H9 (cell line): ENCODE measurements at regions not wholly inside any gene's neighbourhood (a gene's known extent, or its start where the extent isn't known, plus 50 kb on each side); places are given as distances from the start of the nearest gene placed in this dataset.

Experiments
- DNase-seq: peaks from one replicate; pipeline ENCODE4 v3.0.0-alpha.2; 2017
- H2AFZ ChIP-seq: one replicate; pipeline ENCODE4 v1.6.1; 2013; ENCODE audit warnings: mild to moderate bottlenecking, low read length, control low read depth, moderate library complexity
- H2AK5ac ChIP-seq: 2 replicates; pipeline ENCODE4 v1.6.1; 2013; ENCODE audit warnings: low read length, control low read depth, mixed read lengths; ENCODE audit not compliant: insufficient read length
- H2BK120ac ChIP-seq: one replicate; pipeline ENCODE4 v1.6.1; 2013; ENCODE audit warnings: low read depth, mild to moderate bottlenecking, low read length, control low read depth, inconsistent platforms; ENCODE audit not compliant: poor library complexity, severe bottlenecking
- H2BK12ac ChIP-seq: 2 replicates; pipeline ENCODE4 v1.6.1; 2013; ENCODE audit warnings: low read length, control low read depth, mixed read lengths, low read depth; ENCODE audit not compliant: insufficient read length
- H2BK15ac ChIP-seq: 2 replicates; pipeline ENCODE4 v1.6.1; 2013; ENCODE audit warnings: low read depth, low read length, control low read depth
- H2BK20ac ChIP-seq: one replicate; pipeline ENCODE4 v1.6.1; 2013; ENCODE audit warnings: low read depth, mild to moderate bottlenecking, low read length, control low read depth, inconsistent platforms; ENCODE audit not compliant: poor library complexity, severe bottlenecking
- H2BK5ac ChIP-seq: 2 replicates; pipeline ENCODE4 v1.6.1; 2013; ENCODE audit warnings: low read length, control low read depth, mixed read lengths; ENCODE audit not compliant: insufficient read length
- H3K14ac ChIP-seq: 2 replicates; pipeline ENCODE4 v1.6.1; 2013; ENCODE audit warnings: low read length, control low read depth; ENCODE audit not compliant: insufficient read depth
- H3K18ac ChIP-seq: 2 replicates; pipeline ENCODE4 v1.6.1; 2013; ENCODE audit warnings: low read depth, mild to moderate bottlenecking, mixed read lengths, low read length, control low read depth; ENCODE audit not compliant: insufficient read length
- H3K23ac ChIP-seq: 2 replicates; pipeline ENCODE4 v1.6.1; 2013; ENCODE audit warnings: low read length, control low read depth, mixed read lengths, low read depth; ENCODE audit not compliant: insufficient read length
- H3K23me2 ChIP-seq: 2 replicates; pipeline ENCODE4 v1.6.1; 2013; ENCODE audit warnings: low read depth, mild to moderate bottlenecking, mixed read lengths, low read length, control low read depth; ENCODE audit not compliant: insufficient read length, poor library complexity, severe bottlenecking
- H3K27ac ChIP-seq: 2 replicates; pipeline ENCODE4 v1.5.1; 2013; ENCODE audit warnings: low read length, control low read depth, mixed read lengths, low read depth; ENCODE audit not compliant: insufficient read length
- H3K27me3 ChIP-seq: 2 replicates; pipeline ENCODE4 v1.6.1; 2013; ENCODE audit warnings: low read length, control low read depth, inconsistent platforms; ENCODE audit not compliant: insufficient read depth
- H3K4ac ChIP-seq: 2 replicates; pipeline ENCODE4 v1.6.1; 2013; ENCODE audit warnings: low read depth, mild to moderate bottlenecking, control low read depth, inconsistent platforms, low read length, moderate library complexity
- H3K4me1 ChIP-seq: 2 replicates; pipeline ENCODE4 v1.6.1; 2013; ENCODE audit warnings: low read length, control low read depth, inconsistent platforms; ENCODE audit not compliant: insufficient read depth
- H3K4me2 ChIP-seq: 2 replicates; pipeline ENCODE4 v1.6.1; 2013; ENCODE audit warnings: low read length, control low read depth, mixed read lengths; ENCODE audit not compliant: insufficient read length, insufficient read depth
- H3K56ac ChIP-seq: 2 replicates; pipeline ENCODE4 v1.6.1; 2013; ENCODE audit warnings: low read depth, mild to moderate bottlenecking, mixed read lengths, low read length, control low read depth; ENCODE audit not compliant: insufficient read length
- H3K79me1 ChIP-seq: 2 replicates; pipeline ENCODE4 v1.6.1; 2013; ENCODE audit warnings: low read depth, mild to moderate bottlenecking, moderate library complexity, low read length, control low read depth, inconsistent platforms; ENCODE audit not compliant: insufficient read depth, poor library complexity, severe bottlenecking
- H3K79me2 ChIP-seq: 2 replicates; pipeline ENCODE4 v1.6.1; 2013; ENCODE audit warnings: low read length, control low read depth, inconsistent platforms; ENCODE audit not compliant: insufficient read depth
- H3K9ac ChIP-seq: 2 replicates; pipeline ENCODE4 v1.6.1; 2013; ENCODE audit warnings: low read length, control low read depth, mixed read lengths; ENCODE audit not compliant: insufficient read length; ENCODE audit errors: extremely low read depth
- H3K9me3 ChIP-seq: one replicate; pipeline ENCODE4 v1.6.1; 2013; ENCODE audit warnings: low read depth, low read length, inconsistent platforms; ENCODE audit not compliant: control insufficient read depth
- H3T11ph ChIP-seq: one replicate; pipeline ENCODE4 v1.6.1; 2013; ENCODE audit warnings: mild to moderate bottlenecking, low read length, control low read depth, inconsistent platforms
- H4K20me1 ChIP-seq: one replicate; pipeline ENCODE4 v1.6.1; 2013; ENCODE audit not compliant: control insufficient read depth, insufficient read length, insufficient read depth
- H4K5ac ChIP-seq: 2 replicates; pipeline ENCODE4 v1.6.1; 2013; ENCODE audit warnings: low read depth, mild to moderate bottlenecking, mixed read lengths, low read length, control low read depth; ENCODE audit not compliant: insufficient read length
- H4K8ac ChIP-seq: replicated peaks from 2 replicates; pipeline ENCODE4 v1.6.1; 2013; ENCODE audit warnings: low read length, control low read depth, mixed read lengths, low read depth; ENCODE audit not compliant: insufficient read length
- H4K91ac ChIP-seq: 2 replicates; pipeline ENCODE4 v1.6.1; 2013; ENCODE audit warnings: low read depth, mild to moderate bottlenecking, moderate library complexity, mixed read lengths, low read length, control low read depth; ENCODE audit not compliant: insufficient read length
- H3K27ac Mint-ChIP-seq, 3 experiments: 2 replicates in 2 of 3; 3 replicates in 1 of 3; pipeline ENCODE4 v1.8.0; 2020 to 2021; ENCODE audit warnings: mixed read lengths in 3 of 3, mild to moderate bottlenecking in 1 of 3, moderate library complexity in 1 of 3
- H3K27me3 Mint-ChIP-seq: 2 replicates; pipeline ENCODE4 v1.8.0; 2021; ENCODE audit warnings: low read depth, mild to moderate bottlenecking, moderate library complexity, mixed read lengths
- H3K36me3 Mint-ChIP-seq, 3 experiments: 2 replicates in 2 of 3; 3 replicates in 1 of 3; pipeline ENCODE4 v1.8.0; 2020 to 2021; ENCODE audit warnings: low read depth in 3 of 3, mixed read lengths in 3 of 3; ENCODE audit not compliant: insufficient read depth in 1 of 3
- H3K4me1 Mint-ChIP-seq, 2 experiments: 2 replicates each; pipeline ENCODE4 v1.8.0; 2020; ENCODE audit warnings: mixed read lengths in 2 of 2
- H3K4me3 Mint-ChIP-seq, 2 experiments: 2 replicates in 1 of 2; 3 replicates in 1 of 2; pipeline ENCODE4 v1.8.0; 2020 to 2021; ENCODE audit warnings: mild to moderate bottlenecking in 2 of 2, mixed read lengths in 2 of 2, moderate library complexity in 1 of 2
- H3K9me3 Mint-ChIP-seq, 2 experiments: 2 replicates in 1 of 2; 3 replicates in 1 of 2; pipeline ENCODE4 v1.8.0; 2020; ENCODE audit warnings: mild to moderate bottlenecking in 2 of 2, mixed read lengths in 2 of 2, moderate library complexity in 1 of 2
- WGBS: extraction: QIAGEN DNeasy Blood & Tissue Kit; methylation state at CpG from one replicate; pipeline ENCODE4 v1.1.7; 2013; ENCODE audit warnings: missing lambda C conversion rate, low lambda C conversion rate, mixed read lengths; ENCODE audit not compliant: insufficient read length; ENCODE audit errors: extremely low coverage; 5-methylcytosine and 5-hydroxymethylcytosine counted together
- TF ChIP-seq, protein P1 (sequence below): fragments of 200-600 bp; sonication (generic); conservative IDR thresholded peaks from 3 replicates; pipeline ENCODE4 v1.8.0; 2021; ENCODE audit warnings: antibody characterized with exemption, mild to moderate bottlenecking

GRCh38 chr2:101617796-101618195 lies 79.7 kb upstream of the MAP4K4 start:
- H3K14ac ChIP-seq: no peak overlapping the region
- H2BK15ac ChIP-seq: no peak overlapping the region
- no peak overlapping the region for H3K18ac ChIP-seq
- no peak overlapping the region for H3K9ac ChIP-seq
- no peaks in the 10 kb centered on the region for H3K79me1 ChIP-seq
- no peaks in the 10 kb centered on the region for H4K20me1 ChIP-seq
- no peak overlapping the region for H2BK20ac ChIP-seq
- H3K27ac ChIP-seq: no peak overlapping the region
- no CpG with 5 or more reads among the region's 8 CpGs for WGBS
- H4K5ac ChIP-seq: no peak overlapping the region
- H4K8ac ChIP-seq: no peak overlapping the region
- no peak overlapping the region for H2BK120ac ChIP-seq
- no peaks in the 10 kb centered on the region for H3K23me2 ChIP-seq
- H3K36me3 Mint-ChIP-seq: no peaks in the 10 kb centered on the region
- H3K9me3 Mint-ChIP-seq: no peaks in the 10 kb centered on the region; a peak in 1 of 5 replicates
- H3K27ac Mint-ChIP-seq: no peak overlapping the region; a peak in 1 of 7 replicates
- no peaks in the 10 kb centered on the region; the same call in 1 of the 2 replicates for H3K4me1 ChIP-seq
- no peak overlapping the region for H3K4ac ChIP-seq
- no peak overlapping the region for H2AFZ ChIP-seq
- no peak overlapping the region for H2AK5ac ChIP-seq
- H3T11ph ChIP-seq: no peak overlapping the region
- DNase-seq: no peak
- no peak overlapping the region for H3K4me2 ChIP-seq
- no peak overlapping the region for H3K23ac ChIP-seq
- no peaks in the 10 kb centered on the region for H3K9me3 ChIP-seq
- peaks cover 27 to 37% of the 10 kb centered on the region in 2 experiments for H3K4me1 Mint-ChIP-seq
- H3K56ac ChIP-seq: no peak overlapping the region
- TF ChIP-seq, protein P1, sequence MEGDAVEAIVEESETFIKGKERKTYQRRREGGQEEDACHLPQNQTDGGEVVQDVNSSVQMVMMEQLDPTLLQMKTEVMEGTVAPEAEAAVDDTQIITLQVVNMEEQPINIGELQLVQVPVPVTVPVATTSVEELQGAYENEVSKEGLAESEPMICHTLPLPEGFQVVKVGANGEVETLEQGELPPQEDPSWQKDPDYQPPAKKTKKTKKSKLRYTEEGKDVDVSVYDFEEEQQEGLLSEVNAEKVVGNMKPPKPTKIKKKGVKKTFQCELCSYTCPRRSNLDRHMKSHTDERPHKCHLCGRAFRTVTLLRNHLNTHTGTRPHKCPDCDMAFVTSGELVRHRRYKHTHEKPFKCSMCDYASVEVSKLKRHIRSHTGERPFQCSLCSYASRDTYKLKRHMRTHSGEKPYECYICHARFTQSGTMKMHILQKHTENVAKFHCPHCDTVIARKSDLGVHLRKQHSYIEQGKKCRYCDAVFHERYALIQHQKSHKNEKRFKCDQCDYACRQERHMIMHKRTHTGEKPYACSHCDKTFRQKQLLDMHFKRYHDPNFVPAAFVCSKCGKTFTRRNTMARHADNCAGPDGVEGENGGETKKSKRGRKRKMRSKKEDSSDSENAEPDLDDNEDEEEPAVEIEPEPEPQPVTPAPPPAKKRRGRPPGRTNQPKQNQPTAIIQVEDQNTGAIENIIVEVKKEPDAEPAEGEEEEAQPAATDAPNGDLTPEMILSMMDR: no peak
- H4K91ac ChIP-seq: no peak overlapping the region
- H3K27me3 Mint-ChIP-seq: no peaks in the 10 kb centered on the region; the same call in 1 of the 2 replicates
- no peaks in the 10 kb centered on the region for H3K79me2 ChIP-seq
- H3K4me3 Mint-ChIP-seq: no peak overlapping the region
- H3K27me3 ChIP-seq: no peaks in the 10 kb centered on the region
- no peak overlapping the region for H2BK12ac ChIP-seq
- H2BK5ac ChIP-seq: no peak overlapping the region
